ENCODE measurements at regions not wholly inside any gene's neighbourhood (a gene's known extent, or its start where the extent isn't known, plus 50 kb on each side); places are given as distances from the start of the nearest gene placed in this dataset.
A peak's percentile ranks its signal among the peaks of the same experiment; 100 is the strongest.

- H3K9me3 ChIP-seq (ENCODE audit: control insufficient read depth, low read length), result no peaks in the 10 kb centered on the region
- intact Hi-C loops (cut with DNase I), result no loop called here
- H3K4me1 ChIP-seq (ENCODE audit: control insufficient read depth in 1 of 2, insufficient read depth in 2 of 2, low read length in 2 of 2), result no peaks in the 10 kb centered on the region
- H3K4me3 ChIP-seq (ENCODE audit: low read length in 2 of 2), result no peak overlapping the region
- DNase-seq (no peak), ATAC-seq (ENCODE audit: low FRiP score) (no peak)
- H3K27me3 ChIP-seq (ENCODE audit: control insufficient read depth in 1 of 2, insufficient read depth in 2 of 2, low read length in 1 of 2), result no peaks in the 10 kb centered on the region
- 59 to 70% methylated on average over 7 of the region's 7 CpGs for WGBS, 2 donors
- H3K36me3 ChIP-seq (ENCODE audit: control insufficient read depth in 1 of 2, insufficient read depth in 2 of 2, low read length in 1 of 2), result no peaks in the 10 kb centered on the region
- H3K27ac ChIP-seq (ENCODE audit: low read depth in 1 of 2, low read length in 2 of 2), result no peak overlapping the region
Measured at GRCh38 chr1:29936031-29936544, 699.8 kb downstream of the PTPRU start.

DNA sequence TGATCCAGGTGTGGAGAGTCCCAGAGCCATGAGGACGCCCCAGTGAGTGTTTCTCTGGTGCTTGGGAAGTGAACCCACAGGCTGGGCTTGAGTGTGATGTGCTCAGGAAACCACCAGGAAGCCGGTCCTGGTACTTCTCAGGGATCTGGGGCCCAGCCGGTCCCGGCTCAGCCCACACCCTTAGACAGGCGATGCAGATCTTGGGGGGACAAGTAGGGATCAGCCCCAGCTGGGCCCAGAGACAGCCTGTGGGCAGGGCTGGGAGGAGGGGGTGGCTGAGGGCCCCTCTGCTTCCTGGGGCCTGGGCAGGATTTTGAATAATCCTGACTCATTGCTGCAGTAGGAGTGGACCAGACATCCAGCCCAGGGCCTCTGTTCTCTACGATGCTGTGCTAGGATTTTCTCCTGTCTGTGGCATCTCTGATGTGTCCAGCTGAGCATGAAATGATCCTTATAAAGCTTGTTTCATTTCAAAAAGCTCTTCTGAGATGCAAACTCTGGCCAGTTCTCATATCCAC is 698.0 kb downstream of the PTPRU start:
- DNase-seq (no peak), ATAC-seq (ENCODE audit: low FRiP score) (no peak)
- 88 to 90% methylated on average over 6 of the region's 6 CpGs for WGBS, 2 donors
- no peaks in the 10 kb centered on the region for H3K27me3 ChIP-seq (ENCODE audit: control insufficient read depth in 1 of 2, insufficient read depth in 2 of 2, low read length in 1 of 2)
- H3K4me1 ChIP-seq (ENCODE audit: control insufficient read depth in 1 of 2, insufficient read depth in 2 of 2, low read length in 2 of 2), result no peaks in the 10 kb centered on the region
- intact Hi-C loops (cut with DNase I), result no loop called here
- H3K36me3 ChIP-seq (ENCODE audit: control insufficient read depth in 1 of 2, insufficient read depth in 2 of 2, low read length in 1 of 2), result no peaks in the 10 kb centered on the region
- H3K4me3 ChIP-seq (ENCODE audit: low read length in 2 of 2), result no peak overlapping the region
- no peak overlapping the region for H3K27ac ChIP-seq (ENCODE audit: low read depth in 1 of 2, low read length in 2 of 2)
- no peaks in the 10 kb centered on the region for H3K9me3 ChIP-seq (ENCODE audit: control insufficient read depth, low read length)

- Histone ChIP-seq H3K4me1 (ENCODE audit: control insufficient read depth in 1 of 2, insufficient read depth in 2 of 2, low read length in 2 of 2) (no peaks in the 10 kb centered on the region), H3K27ac (ENCODE audit: low read depth in 1 of 2, low read length in 2 of 2) (no peak overlapping the region), H3K4me3 (ENCODE audit: low read length in 2 of 2) (no peak overlapping the region), H3K27me3 (ENCODE audit: control insufficient read depth in 1 of 2, insufficient read depth in 2 of 2, low read length in 1 of 2) (no peaks in the 10 kb centered on the region), H3K9me3 (ENCODE audit: control insufficient read depth, low read length) (no peaks in the 10 kb centered on the region), H3K36me3 (ENCODE audit: control insufficient read depth in 1 of 2, insufficient read depth in 2 of 2, low read length in 1 of 2) (no peaks in the 10 kb centered on the region)
- DNase-seq (no peak), ATAC-seq (ENCODE audit: low FRiP score) (no peak)
- intact Hi-C loops (cut with DNase I), result no loop called here
- WGBS, 2 donors, result 18 to 27% methylated on average over 4 of the region's 4 CpGs
Measured at GRCh38 chr1:29933067-29933466, 696.7 kb downstream of the PTPRU start.

DNA sequence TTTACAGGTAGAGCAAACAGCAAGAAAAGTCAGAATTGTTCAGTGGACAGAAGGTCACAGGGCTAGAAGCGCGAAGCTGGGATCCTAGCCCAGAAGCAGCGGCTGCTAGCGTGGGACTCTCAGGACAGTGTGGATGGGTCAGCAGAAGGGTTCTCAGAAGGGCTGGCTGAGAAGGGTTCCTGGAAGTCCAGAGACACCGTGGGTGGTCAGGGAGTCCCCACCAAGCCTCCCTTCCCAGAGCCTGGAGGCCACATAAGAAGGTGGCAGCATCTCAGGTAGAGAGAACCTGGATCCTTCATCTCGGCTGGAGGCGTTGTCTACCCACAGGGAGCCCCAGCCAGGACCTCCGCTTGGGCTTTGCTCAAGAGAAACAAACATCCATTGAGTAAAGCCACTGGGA is 696.3 kb downstream of the PTPRU start:
- Histone ChIP-seq H3K27ac (ENCODE audit: low read depth in 1 of 2, low read length in 2 of 2) (no peak overlapping the region), H3K4me1 (ENCODE audit: control insufficient read depth in 1 of 2, insufficient read depth in 2 of 2, low read length in 2 of 2) (no peaks in the 10 kb centered on the region), H3K27me3 (ENCODE audit: control insufficient read depth in 1 of 2, insufficient read depth in 2 of 2, low read length in 1 of 2) (no peaks in the 10 kb centered on the region), H3K4me3 (ENCODE audit: low read length in 2 of 2) (no peak overlapping the region), H3K9me3 (ENCODE audit: control insufficient read depth, low read length) (no peaks in the 10 kb centered on the region), H3K36me3 (ENCODE audit: control insufficient read depth in 1 of 2, insufficient read depth in 2 of 2, low read length in 1 of 2) (no peaks in the 10 kb centered on the region)
- intact Hi-C loops (cut with DNase I), result no loop called here
- no peak for DNase-seq
- WGBS, 2 donors, result 86 to 87% methylated on average over 8 of the region's 8 CpGs
- ATAC-seq (ENCODE audit: low FRiP score), result no peak

GRCh38 chr1:29931477-29932175 is 695.3 kb downstream of the PTPRU start:
- DNase-seq, result no peak
- H3K36me3 ChIP-seq (ENCODE audit: control insufficient read depth in 1 of 2, insufficient read depth in 2 of 2, low read length in 1 of 2), result no peaks in the 10 kb centered on the region
- no peak overlapping the region for H3K27ac ChIP-seq (ENCODE audit: low read depth in 1 of 2, low read length in 2 of 2)
- no peak for ATAC-seq (ENCODE audit: low FRiP score)
- no peaks in the 10 kb centered on the region for H3K9me3 ChIP-seq (ENCODE audit: control insufficient read depth, low read length)
- no peaks in the 10 kb centered on the region for H3K27me3 ChIP-seq (ENCODE audit: control insufficient read depth in 1 of 2, insufficient read depth in 2 of 2, low read length in 1 of 2)
- intact Hi-C loops (cut with DNase I), result no loop called here
- no peak overlapping the region for H3K4me3 ChIP-seq (ENCODE audit: low read length in 2 of 2)
- WGBS, 2 donors, result 59% methylated on average over 13 of the region's 13 CpGs
- H3K4me1 ChIP-seq (ENCODE audit: control insufficient read depth in 1 of 2, insufficient read depth in 2 of 2, low read length in 2 of 2), result no peaks in the 10 kb centered on the region

- no peak for ATAC-seq (ENCODE audit: low FRiP score)
- 82 to 84% methylated on average over 6 of the region's 6 CpGs for WGBS, 2 donors
- Histone ChIP-seq H3K9me3 (ENCODE audit: control insufficient read depth, low read length) (no peaks in the 10 kb centered on the region), H3K27ac (ENCODE audit: low read depth in 1 of 2, low read length in 2 of 2) (no peak overlapping the region), H3K36me3 (ENCODE audit: control insufficient read depth in 1 of 2, insufficient read depth in 2 of 2, low read length in 1 of 2) (no peaks in the 10 kb centered on the region), H3K27me3 (ENCODE audit: control insufficient read depth in 1 of 2, insufficient read depth in 2 of 2, low read length in 1 of 2) (no peaks in the 10 kb centered on the region), H3K4me1 (ENCODE audit: control insufficient read depth in 1 of 2, insufficient read depth in 2 of 2, low read length in 2 of 2) (no peaks in the 10 kb centered on the region), H3K4me3 (ENCODE audit: low read length in 2 of 2) (no peak overlapping the region)
- intact Hi-C loops (cut with DNase I), result no loop called here
- DNase-seq, result peak in 1 of 2 donors; percentile 61
Measured at GRCh38 chr1:29925058-29925457, 688.7 kb downstream of the PTPRU start.

DNA sequence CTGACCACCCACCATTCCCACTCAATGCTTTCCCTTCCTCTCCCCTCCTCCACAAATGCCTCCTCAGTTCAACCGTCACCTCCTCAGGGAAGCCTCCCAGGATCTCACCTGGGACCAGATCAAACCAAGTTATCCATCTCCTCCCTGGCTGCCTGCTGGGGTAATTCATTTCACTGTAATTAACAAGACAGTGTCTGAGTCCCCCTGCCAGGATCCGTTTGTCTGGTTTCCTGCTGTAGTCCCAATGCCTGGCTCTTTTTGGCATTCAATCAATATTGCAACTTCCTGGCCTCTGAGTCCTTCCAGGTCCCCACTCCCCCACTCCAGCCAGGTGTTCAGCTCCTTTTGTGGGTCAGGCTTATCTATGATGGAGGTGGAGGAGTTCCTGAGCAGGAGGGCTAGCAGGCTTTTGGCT is 687.7 kb downstream of the PTPRU start:
- Histone ChIP-seq H3K9me3 (ENCODE audit: control insufficient read depth, low read length) (no peaks in the 10 kb centered on the region), H3K27ac (ENCODE audit: low read depth in 1 of 2, low read length in 2 of 2) (no peak overlapping the region), H3K4me1 (ENCODE audit: control insufficient read depth in 1 of 2, insufficient read depth in 2 of 2, low read length in 2 of 2) (no peaks in the 10 kb centered on the region), H3K27me3 (ENCODE audit: control insufficient read depth in 1 of 2, insufficient read depth in 2 of 2, low read length in 1 of 2) (no peaks in the 10 kb centered on the region), H3K36me3 (ENCODE audit: control insufficient read depth in 1 of 2, insufficient read depth in 2 of 2, low read length in 1 of 2) (no peaks in the 10 kb centered on the region), H3K4me3 (ENCODE audit: low read length in 2 of 2) (no peak overlapping the region)
- intact Hi-C loops (cut with DNase I), result no loop called here
- no peak for DNase-seq
- WGBS, 2 donors, result 6 to 8% methylated on average over 2 of the region's 2 CpGs
- no peak for ATAC-seq (ENCODE audit: low FRiP score)

- no peaks in the 10 kb centered on the region for H3K4me1 ChIP-seq (ENCODE audit: control insufficient read depth in 1 of 2, insufficient read depth in 2 of 2, low read length in 2 of 2)
- H3K36me3 ChIP-seq (ENCODE audit: control insufficient read depth in 1 of 2, insufficient read depth in 2 of 2, low read length in 1 of 2), result no peaks in the 10 kb centered on the region
- ATAC-seq (ENCODE audit: low FRiP score) (no peak), DNase-seq (peak in 1 of 2 donors; percentile 55)
- intact Hi-C loops (cut with DNase I), result no loop called here
- WGBS, 2 donors, result 38 to 42% methylated on average over 2 of the region's 2 CpGs
- no peak overlapping the region for H3K27ac ChIP-seq (ENCODE audit: low read depth in 1 of 2, low read length in 2 of 2)
- H3K9me3 ChIP-seq (ENCODE audit: control insufficient read depth, low read length), result no peaks in the 10 kb centered on the region
- no peak overlapping the region for H3K4me3 ChIP-seq (ENCODE audit: low read length in 2 of 2)
- H3K27me3 ChIP-seq (ENCODE audit: control insufficient read depth in 1 of 2, insufficient read depth in 2 of 2, low read length in 1 of 2), result no peaks in the 10 kb centered on the region
Measured at GRCh38 chr1:29921741-29922140, 685.4 kb downstream of the PTPRU start.

DNA sequence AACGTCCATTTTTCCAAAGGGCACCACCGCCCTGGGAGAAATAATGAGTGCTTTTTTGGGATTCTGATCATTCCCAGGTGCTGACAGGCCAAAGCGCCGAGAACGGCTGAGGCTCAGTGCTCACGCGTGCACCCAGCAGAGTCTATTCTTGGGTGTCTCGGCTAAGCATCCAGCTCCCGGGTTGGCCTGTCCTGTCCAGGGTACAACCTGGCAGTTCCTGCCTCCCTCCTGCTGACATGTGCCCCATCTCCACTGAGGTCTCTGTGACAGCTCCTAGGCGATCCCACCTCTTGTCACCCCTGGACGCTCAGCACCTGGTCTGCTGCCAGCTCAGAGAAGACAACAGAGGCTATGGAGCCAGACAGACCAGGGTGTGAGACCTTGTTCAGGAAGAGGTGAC is 684.5 kb downstream of the PTPRU start:
- H3K4me1 ChIP-seq (ENCODE audit: control insufficient read depth in 1 of 2, insufficient read depth in 2 of 2, low read length in 2 of 2), result no peaks in the 10 kb centered on the region
- H3K27me3 ChIP-seq (ENCODE audit: control insufficient read depth in 1 of 2, insufficient read depth in 2 of 2, low read length in 1 of 2), result no peaks in the 10 kb centered on the region
- intact Hi-C loops (cut with DNase I), result no loop called here
- no peak overlapping the region for H3K4me3 ChIP-seq (ENCODE audit: low read length in 2 of 2)
- no peak overlapping the region for H3K27ac ChIP-seq (ENCODE audit: low read depth in 1 of 2, low read length in 2 of 2)
- DNase-seq (peak in 1 of 2 donors; percentile 45), ATAC-seq (ENCODE audit: low FRiP score) (no peak)
- no peaks in the 10 kb centered on the region for H3K9me3 ChIP-seq (ENCODE audit: control insufficient read depth, low read length)
- WGBS, 2 donors, result 63 to 72% methylated on average over 11 of the region's 11 CpGs
- no peaks in the 10 kb centered on the region for H3K36me3 ChIP-seq (ENCODE audit: control insufficient read depth in 1 of 2, insufficient read depth in 2 of 2, low read length in 1 of 2)

Measured in aorta (tissue), 5 donors.